ENCODE measurements at regions not wholly inside any gene's neighbourhood (a gene's known extent, or its start where the extent isn't known, plus 50 kb on each side); places are given as distances from the start of the nearest gene placed in this dataset.

DNA sequence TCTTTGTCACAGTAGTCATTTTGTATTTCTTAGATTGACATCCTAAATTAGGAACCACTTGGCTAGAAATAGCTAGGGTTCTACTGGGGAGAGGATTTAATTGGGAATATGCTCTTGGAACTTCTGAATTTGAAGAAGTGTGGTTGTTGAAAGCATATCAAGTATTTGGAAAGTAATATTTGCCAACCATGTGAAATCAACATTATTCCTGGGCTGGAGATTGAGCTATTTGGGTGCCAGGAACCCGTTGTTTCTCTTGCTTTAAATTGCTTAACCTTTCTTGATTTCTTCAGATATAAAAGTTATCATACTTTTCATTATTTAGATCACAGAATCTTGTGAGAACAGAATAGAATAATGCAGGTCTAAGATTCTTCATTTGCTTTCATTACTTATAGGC is 178.4 kb upstream of the ELL2 start:
- TF ChIP-seq, protein P1, sequence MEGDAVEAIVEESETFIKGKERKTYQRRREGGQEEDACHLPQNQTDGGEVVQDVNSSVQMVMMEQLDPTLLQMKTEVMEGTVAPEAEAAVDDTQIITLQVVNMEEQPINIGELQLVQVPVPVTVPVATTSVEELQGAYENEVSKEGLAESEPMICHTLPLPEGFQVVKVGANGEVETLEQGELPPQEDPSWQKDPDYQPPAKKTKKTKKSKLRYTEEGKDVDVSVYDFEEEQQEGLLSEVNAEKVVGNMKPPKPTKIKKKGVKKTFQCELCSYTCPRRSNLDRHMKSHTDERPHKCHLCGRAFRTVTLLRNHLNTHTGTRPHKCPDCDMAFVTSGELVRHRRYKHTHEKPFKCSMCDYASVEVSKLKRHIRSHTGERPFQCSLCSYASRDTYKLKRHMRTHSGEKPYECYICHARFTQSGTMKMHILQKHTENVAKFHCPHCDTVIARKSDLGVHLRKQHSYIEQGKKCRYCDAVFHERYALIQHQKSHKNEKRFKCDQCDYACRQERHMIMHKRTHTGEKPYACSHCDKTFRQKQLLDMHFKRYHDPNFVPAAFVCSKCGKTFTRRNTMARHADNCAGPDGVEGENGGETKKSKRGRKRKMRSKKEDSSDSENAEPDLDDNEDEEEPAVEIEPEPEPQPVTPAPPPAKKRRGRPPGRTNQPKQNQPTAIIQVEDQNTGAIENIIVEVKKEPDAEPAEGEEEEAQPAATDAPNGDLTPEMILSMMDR (tag by site-specific recombination; IDR thresholded peaks at IDR 0.05), result no peak
- no peak for TF ChIP-seq ZNF792 (tag by site-specific recombination; IDR thresholded peaks at IDR 0.05)
- no peak for TF ChIP-seq GLI2 (tag by site-specific recombination; IDR thresholded peaks at IDR 0.05; ENCODE audit: borderline replicate concordance, low read depth)
- TF ChIP-seq ZNF138 (tag by site-specific recombination; IDR thresholded peaks at IDR 0.05; ENCODE audit: borderline replicate concordance), result no peak
- TF ChIP-seq ZBTB20 (tag by site-specific recombination; IDR thresholded peaks at IDR 0.05), result no peak
- no peak for TF ChIP-seq ZNF174 (tag by site-specific recombination; IDR thresholded peaks at IDR 0.05)
- TF ChIP-seq, protein P2, sequence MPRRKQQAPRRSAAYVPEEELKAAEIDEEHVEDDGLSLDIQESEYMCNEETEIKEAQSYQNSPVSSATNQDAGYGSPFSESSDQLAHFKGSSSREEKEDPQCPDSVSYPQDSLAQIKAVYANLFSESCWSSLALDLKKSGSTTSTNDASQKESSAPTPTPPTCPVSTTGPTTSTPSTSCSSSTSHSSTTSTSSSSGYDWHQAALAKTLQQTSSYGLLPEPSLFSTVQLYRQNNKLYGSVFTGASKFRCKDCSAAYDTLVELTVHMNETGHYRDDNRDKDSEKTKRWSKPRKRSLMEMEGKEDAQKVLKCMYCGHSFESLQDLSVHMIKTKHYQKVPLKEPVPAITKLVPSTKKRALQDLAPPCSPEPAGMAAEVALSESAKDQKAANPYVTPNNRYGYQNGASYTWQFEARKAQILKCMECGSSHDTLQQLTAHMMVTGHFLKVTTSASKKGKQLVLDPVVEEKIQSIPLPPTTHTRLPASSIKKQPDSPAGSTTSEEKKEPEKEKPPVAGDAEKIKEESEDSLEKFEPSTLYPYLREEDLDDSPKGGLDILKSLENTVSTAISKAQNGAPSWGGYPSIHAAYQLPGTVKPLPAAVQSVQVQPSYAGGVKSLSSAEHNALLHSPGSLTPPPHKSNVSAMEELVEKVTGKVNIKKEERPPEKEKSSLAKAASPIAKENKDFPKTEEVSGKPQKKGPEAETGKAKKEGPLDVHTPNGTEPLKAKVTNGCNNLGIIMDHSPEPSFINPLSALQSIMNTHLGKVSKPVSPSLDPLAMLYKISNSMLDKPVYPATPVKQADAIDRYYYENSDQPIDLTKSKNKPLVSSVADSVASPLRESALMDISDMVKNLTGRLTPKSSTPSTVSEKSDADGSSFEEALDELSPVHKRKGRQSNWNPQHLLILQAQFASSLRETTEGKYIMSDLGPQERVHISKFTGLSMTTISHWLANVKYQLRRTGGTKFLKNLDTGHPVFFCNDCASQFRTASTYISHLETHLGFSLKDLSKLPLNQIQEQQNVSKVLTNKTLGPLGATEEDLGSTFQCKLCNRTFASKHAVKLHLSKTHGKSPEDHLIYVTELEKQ (tag by site-specific recombination; IDR thresholded peaks at IDR 0.05; ENCODE audit: borderline replicate concordance), result no peak
- TF ChIP-seq ZNF529 (tag by site-specific recombination; IDR thresholded peaks at IDR 0.05; ENCODE audit: insufficient replicate concordance), result no peak
- no peak for TF ChIP-seq ZBTB7A (tag by site-specific recombination; IDR thresholded peaks at IDR 0.05; ENCODE audit: low read depth)
- no peak for TF ChIP-seq ZNF202 (tag by site-specific recombination; IDR thresholded peaks at IDR 0.05; ENCODE audit: borderline replicate concordance)
- TF ChIP-seq, protein P3, sequence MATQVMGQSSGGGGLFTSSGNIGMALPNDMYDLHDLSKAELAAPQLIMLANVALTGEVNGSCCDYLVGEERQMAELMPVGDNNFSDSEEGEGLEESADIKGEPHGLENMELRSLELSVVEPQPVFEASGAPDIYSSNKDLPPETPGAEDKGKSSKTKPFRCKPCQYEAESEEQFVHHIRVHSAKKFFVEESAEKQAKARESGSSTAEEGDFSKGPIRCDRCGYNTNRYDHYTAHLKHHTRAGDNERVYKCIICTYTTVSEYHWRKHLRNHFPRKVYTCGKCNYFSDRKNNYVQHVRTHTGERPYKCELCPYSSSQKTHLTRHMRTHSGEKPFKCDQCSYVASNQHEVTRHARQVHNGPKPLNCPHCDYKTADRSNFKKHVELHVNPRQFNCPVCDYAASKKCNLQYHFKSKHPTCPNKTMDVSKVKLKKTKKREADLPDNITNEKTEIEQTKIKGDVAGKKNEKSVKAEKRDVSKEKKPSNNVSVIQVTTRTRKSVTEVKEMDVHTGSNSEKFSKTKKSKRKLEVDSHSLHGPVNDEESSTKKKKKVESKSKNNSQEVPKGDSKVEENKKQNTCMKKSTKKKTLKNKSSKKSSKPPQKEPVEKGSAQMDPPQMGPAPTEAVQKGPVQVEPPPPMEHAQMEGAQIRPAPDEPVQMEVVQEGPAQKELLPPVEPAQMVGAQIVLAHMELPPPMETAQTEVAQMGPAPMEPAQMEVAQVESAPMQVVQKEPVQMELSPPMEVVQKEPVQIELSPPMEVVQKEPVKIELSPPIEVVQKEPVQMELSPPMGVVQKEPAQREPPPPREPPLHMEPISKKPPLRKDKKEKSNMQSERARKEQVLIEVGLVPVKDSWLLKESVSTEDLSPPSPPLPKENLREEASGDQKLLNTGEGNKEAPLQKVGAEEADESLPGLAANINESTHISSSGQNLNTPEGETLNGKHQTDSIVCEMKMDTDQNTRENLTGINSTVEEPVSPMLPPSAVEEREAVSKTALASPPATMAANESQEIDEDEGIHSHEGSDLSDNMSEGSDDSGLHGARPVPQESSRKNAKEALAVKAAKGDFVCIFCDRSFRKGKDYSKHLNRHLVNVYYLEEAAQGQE (tag by site-specific recombination; IDR thresholded peaks at IDR 0.05), result no peak
- TF ChIP-seq, protein P4, sequence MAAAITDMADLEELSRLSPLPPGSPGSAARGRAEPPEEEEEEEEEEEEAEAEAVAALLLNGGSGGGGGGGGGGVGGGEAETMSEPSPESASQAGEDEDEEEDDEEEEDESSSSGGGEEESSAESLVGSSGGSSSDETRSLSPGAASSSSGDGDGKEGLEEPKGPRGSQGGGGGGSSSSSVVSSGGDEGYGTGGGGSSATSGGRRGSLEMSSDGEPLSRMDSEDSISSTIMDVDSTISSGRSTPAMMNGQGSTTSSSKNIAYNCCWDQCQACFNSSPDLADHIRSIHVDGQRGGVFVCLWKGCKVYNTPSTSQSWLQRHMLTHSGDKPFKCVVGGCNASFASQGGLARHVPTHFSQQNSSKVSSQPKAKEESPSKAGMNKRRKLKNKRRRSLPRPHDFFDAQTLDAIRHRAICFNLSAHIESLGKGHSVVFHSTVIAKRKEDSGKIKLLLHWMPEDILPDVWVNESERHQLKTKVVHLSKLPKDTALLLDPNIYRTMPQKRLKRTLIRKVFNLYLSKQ (tag by site-specific recombination; IDR thresholded peaks at IDR 0.05; ENCODE audit: borderline replicate concordance), result no peak
- no peak for TF ChIP-seq ZNF121 (tag by site-specific recombination; IDR thresholded peaks at IDR 0.05)
